ENCODE measurements at regions not wholly inside any gene's neighbourhood (a gene's known extent, or its start where the extent isn't known, plus 50 kb on each side); places are given as distances from the start of the nearest gene placed in this dataset.
A peak's percentile ranks its signal among the peaks of the same experiment; 100 is the strongest.

DNA sequence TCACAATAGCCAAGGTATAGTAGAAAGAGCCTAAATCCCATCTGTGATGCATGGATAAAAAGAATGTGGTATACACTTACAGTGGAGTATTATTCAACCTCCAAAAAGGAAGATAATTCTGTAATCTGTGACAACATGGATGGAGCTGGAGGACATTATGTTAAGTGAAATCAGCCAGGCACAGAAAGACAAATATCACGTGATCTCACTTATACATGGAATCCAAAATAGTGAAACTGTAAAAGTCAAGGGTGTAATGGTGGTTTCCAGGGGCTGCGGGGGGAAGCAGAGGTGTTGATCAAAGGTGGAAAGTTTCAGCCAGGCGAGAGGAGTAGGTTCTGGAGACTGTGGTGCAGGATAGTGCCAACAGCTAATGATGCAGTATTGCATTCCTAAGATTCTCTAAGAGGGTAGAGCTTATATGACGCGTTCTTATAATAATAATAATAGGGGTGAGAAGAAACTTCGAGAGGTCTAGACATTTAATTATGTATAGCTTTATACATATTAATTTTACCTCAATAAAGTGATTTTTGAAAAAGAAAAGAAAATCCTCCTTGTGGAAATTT, 246.1 kb downstream of the FOXA2 start:
- Histone ChIP-seq H3K27ac (ENCODE audit: low read depth, low read length) (no peak overlapping the region), H3K27me3 (ENCODE audit: control insufficient read depth, insufficient read depth, low read length) (peaks cover 4% of the 10 kb centered on the region), H3K36me3 (ENCODE audit: control insufficient read depth, insufficient read depth, low read length) (no peaks in the 10 kb centered on the region), H3K4me1 (ENCODE audit: control insufficient read depth, insufficient read depth, low read length) (no peaks in the 10 kb centered on the region), H3K9me3 (ENCODE audit: control insufficient read depth, insufficient read depth, low read length) (no peaks in the 10 kb centered on the region), H3K4me3 (ENCODE audit: low read depth, low read length) (no peak overlapping the region)
- DNase-seq (ENCODE audit: low read depth in 4 of 6, low spot score in 6 of 6): no peak
- WGBS (ENCODE audit: insufficient coverage): 13% methylated on average over 2 of the region's 6 CpGs

DNA sequence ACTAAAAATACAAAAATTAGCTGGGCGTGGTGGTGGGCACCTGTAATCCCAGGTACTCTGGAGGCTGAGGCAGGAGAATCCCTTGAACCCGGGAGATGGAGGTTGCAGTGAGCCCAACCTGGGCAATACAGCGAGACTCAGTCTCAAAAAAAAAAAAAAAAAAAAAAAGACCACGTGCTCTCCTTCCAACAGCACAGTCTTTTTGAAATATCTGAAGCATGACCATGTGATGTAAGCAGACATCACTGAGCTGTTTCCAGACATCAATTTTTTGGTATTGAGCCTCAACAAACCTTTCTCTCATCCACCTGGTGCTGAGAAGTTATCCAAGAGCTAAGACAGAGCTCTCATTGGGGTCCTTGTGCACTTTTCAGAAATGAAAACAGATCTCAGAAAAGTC, 249.2 kb downstream of the FOXA2 start:
- Histone ChIP-seq H3K36me3 (ENCODE audit: control insufficient read depth, insufficient read depth, low read length) (no peaks in the 10 kb centered on the region), H3K4me3 (ENCODE audit: low read depth, low read length) (no peak overlapping the region), H3K4me1 (ENCODE audit: control insufficient read depth, insufficient read depth, low read length) (no peaks in the 10 kb centered on the region), H3K9me3 (ENCODE audit: control insufficient read depth, insufficient read depth, low read length) (no peaks in the 10 kb centered on the region), H3K27me3 (ENCODE audit: control insufficient read depth, insufficient read depth, low read length) (peaks cover 4% of the 10 kb centered on the region), H3K27ac (ENCODE audit: low read depth, low read length) (no peak overlapping the region)
- no CpG with 5 or more reads among the region's 4 CpGs for WGBS (ENCODE audit: insufficient coverage)
- DNase-seq (ENCODE audit: low read depth in 4 of 6, low spot score in 6 of 6): no peak

DNA sequence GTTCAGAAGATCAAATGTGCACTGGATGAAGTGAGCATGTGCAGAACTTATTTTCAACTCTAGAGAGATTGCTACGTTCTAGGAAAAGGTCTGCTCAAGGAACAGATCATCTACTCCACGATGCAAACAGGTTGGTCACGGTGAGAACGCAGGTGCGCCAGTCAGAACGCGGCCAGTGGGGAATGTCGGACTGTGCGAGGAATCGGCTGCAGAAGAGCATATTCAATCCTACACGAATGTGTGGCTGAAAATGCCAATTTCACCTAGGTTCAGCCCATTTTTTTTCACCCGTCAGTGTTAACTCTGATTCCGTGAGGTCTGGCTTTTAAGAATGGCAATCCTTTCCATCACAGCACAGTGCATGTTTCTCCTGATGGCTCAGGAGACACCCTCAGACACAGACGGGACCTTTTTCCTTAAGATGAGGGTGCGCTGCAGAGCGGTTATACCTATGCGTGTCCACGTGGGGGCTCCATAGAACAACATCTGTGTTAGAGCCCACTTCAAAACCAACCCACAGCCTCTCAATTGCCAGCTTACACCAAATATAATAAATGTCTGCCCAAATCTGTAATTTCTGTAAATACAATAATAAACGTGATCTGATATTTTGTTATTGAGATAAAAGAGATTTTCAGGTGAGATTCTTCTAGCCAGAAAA, 250.4 kb downstream of the FOXA2 start:
- Histone ChIP-seq H3K4me3 (ENCODE audit: low read depth, low read length) (no peak overlapping the region), H3K4me1 (ENCODE audit: control insufficient read depth, insufficient read depth, low read length) (no peaks in the 10 kb centered on the region), H3K36me3 (ENCODE audit: control insufficient read depth, insufficient read depth, low read length) (no peaks in the 10 kb centered on the region), H3K27ac (ENCODE audit: low read depth, low read length) (no peak overlapping the region), H3K27me3 (ENCODE audit: control insufficient read depth, insufficient read depth, low read length) (peaks cover 4% of the 10 kb centered on the region), H3K9me3 (ENCODE audit: control insufficient read depth, insufficient read depth, low read length) (no peaks in the 10 kb centered on the region)
- peak in 5 of 6 donors; percentile 26 to 88 (median 35) for DNase-seq (ENCODE audit: low read depth in 4 of 6, low spot score in 6 of 6)
- 43% methylated on average over 18 of the region's 19 CpGs for WGBS (ENCODE audit: insufficient coverage)

DNA sequence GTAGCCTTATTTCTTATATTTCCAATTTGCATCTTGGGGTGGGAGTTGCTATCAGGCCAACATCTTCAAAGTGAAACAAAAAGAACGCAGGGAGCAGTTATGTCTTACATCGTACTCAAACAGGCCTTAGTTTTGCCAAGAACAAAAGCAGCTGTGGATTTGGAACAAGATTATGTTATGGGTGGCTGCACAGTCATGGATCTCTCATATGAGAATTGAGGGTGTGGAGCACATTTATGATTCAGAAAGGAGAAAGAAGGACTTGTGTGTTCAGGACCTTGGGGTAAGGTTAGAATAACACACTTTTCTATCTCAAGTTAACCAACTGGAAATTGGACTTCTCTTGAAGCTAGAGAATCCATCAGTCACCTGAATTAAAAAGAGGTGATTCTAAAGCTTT, 259.9 kb downstream of the FOXA2 start:
- H3K9me3 ChIP-seq (ENCODE audit: control insufficient read depth, insufficient read depth, low read length): no peaks in the 10 kb centered on the region
- no peak overlapping the region for H3K27ac ChIP-seq (ENCODE audit: low read depth, low read length)
- H3K36me3 ChIP-seq (ENCODE audit: control insufficient read depth, insufficient read depth, low read length): no peaks in the 10 kb centered on the region
- H3K4me3 ChIP-seq (ENCODE audit: low read depth, low read length): no peak overlapping the region
- WGBS (ENCODE audit: insufficient coverage): 88% methylated on average over 2 of the region's 2 CpGs
- H3K27me3 ChIP-seq (ENCODE audit: control insufficient read depth, insufficient read depth, low read length): no peaks in the 10 kb centered on the region
- no peak for DNase-seq (ENCODE audit: low read depth in 4 of 6, low spot score in 6 of 6)
- no peaks in the 10 kb centered on the region for H3K4me1 ChIP-seq (ENCODE audit: control insufficient read depth, insufficient read depth, low read length)

DNA sequence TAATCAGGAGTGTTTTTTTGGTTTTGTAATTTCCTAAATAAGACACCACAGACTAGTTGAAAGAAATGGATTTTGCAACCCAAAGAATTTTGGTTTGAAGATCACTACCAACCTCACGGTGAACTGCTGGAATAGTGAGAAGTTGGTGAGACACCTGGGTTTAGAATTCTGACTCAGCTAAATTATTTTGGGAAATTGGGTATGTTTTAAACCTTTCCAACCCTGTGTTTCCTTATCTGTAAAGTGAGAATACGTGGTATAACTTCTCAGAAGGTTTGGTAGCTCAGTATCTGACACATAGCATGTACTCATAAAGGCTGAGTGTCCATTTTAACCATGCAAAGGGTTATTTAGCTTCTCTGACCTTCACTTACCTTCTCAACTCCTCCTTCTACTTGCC, 261.9 kb downstream of the FOXA2 start:
- Histone ChIP-seq H3K4me3 (ENCODE audit: low read depth, low read length) (no peak overlapping the region), H3K36me3 (ENCODE audit: control insufficient read depth, insufficient read depth, low read length) (no peaks in the 10 kb centered on the region), H3K4me1 (ENCODE audit: control insufficient read depth, insufficient read depth, low read length) (no peaks in the 10 kb centered on the region), H3K27ac (ENCODE audit: low read depth, low read length) (no peak overlapping the region), H3K27me3 (ENCODE audit: control insufficient read depth, insufficient read depth, low read length) (no peaks in the 10 kb centered on the region), H3K9me3 (ENCODE audit: control insufficient read depth, insufficient read depth, low read length) (no peaks in the 10 kb centered on the region)
- DNase-seq (ENCODE audit: low read depth in 4 of 6, low spot score in 6 of 6): no peak
- WGBS (ENCODE audit: insufficient coverage): no CpG with 5 or more reads among the region's 2 CpGs

DNA sequence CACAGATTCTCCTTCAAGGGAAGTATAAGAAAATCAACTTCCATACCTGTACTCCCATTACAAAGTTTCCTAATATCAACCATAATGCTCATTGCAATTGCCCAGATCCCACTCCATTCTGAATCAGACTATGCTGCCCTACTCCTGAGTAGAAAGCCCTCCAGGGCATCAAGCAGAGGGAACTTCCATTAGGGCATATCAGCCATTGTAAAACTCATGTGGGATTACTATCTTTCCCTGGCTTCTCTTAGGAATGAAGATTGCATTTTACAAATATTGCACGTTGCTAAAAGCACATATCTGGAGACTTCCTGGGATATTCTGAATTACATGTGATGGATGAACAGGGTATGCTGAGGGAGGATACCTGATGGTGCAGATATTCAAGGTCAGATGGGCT, 263.2 kb downstream of the FOXA2 start:
- no peak for DNase-seq (ENCODE audit: low read depth in 4 of 6, low spot score in 6 of 6)
- Histone ChIP-seq H3K9me3 (ENCODE audit: control insufficient read depth, insufficient read depth, low read length) (no peaks in the 10 kb centered on the region), H3K4me3 (ENCODE audit: low read depth, low read length) (no peak overlapping the region), H3K27me3 (ENCODE audit: control insufficient read depth, insufficient read depth, low read length) (no peaks in the 10 kb centered on the region), H3K4me1 (ENCODE audit: control insufficient read depth, insufficient read depth, low read length) (no peaks in the 10 kb centered on the region), H3K27ac (ENCODE audit: low read depth, low read length) (no peak overlapping the region), H3K36me3 (ENCODE audit: control insufficient read depth, insufficient read depth, low read length) (no peaks in the 10 kb centered on the region)
- no CpG with 5 or more reads among the region's 1 CpG for WGBS (ENCODE audit: insufficient coverage)

DNA sequence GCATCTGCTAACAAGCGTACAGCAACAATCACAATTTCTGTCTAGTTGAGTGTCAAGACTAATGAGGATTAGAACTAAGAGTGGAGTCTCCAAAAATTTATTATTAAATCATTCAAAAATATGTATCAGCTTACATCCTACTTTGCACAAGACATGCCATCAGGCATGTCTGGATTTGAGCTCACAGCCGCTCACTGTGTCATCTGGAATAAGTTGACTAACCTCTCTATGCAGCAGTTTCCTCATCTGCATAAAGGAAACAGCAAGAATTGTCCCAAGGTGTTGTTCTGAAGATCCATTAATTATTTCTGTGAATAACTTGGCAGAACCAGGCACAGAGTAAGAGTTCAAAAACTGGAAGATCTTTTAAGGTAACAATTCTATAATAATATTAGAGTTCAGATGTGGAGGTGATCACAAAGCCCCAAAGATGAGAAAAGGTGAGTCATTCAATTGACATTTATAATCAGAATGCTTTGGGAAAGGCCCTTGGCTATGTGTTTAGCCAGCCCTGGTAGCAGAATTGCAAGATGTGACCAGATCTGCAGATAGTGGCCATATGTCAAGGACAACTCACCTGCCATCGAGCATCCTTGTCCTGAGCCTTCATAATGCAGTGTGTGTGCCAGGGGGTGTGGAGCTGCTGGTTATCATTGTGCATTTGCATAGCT, 264.0 kb downstream of the FOXA2 start:
- WGBS (ENCODE audit: insufficient coverage): 100% methylated on average over 1 of the region's 3 CpGs
- Histone ChIP-seq H3K9me3 (ENCODE audit: control insufficient read depth, insufficient read depth, low read length) (no peaks in the 10 kb centered on the region), H3K4me3 (ENCODE audit: low read depth, low read length) (no peak overlapping the region), H3K27me3 (ENCODE audit: control insufficient read depth, insufficient read depth, low read length) (no peaks in the 10 kb centered on the region), H3K36me3 (ENCODE audit: control insufficient read depth, insufficient read depth, low read length) (no peaks in the 10 kb centered on the region), H3K4me1 (ENCODE audit: control insufficient read depth, insufficient read depth, low read length) (no peaks in the 10 kb centered on the region), H3K27ac (ENCODE audit: low read depth, low read length) (no peak overlapping the region)
- no peak for DNase-seq (ENCODE audit: low read depth in 4 of 6, low spot score in 6 of 6)

DNA sequence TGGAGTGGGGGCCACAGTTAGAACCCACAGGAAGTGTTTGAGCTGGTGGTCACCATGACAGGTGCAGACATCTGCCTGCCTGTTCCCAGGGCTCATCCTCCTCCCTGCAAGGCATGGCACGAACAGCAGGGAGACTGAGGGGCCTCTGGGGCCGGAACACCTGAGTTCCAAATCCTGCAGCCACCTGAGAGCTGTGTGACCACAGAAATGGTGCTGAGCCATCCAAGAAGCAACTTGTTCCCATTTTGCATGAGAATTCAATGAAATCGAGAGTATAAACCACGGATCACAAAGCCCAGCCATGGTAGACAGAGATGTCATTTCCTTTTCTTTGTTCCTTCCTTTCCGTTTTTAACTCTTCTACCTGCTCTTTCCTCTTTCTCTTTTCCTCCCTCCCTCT, 268.6 kb downstream of the FOXA2 start:
- Histone ChIP-seq H3K36me3 (ENCODE audit: control insufficient read depth, insufficient read depth, low read length) (no peaks in the 10 kb centered on the region), H3K27me3 (ENCODE audit: control insufficient read depth, insufficient read depth, low read length) (no peaks in the 10 kb centered on the region), H3K9me3 (ENCODE audit: control insufficient read depth, insufficient read depth, low read length) (no peaks in the 10 kb centered on the region), H3K4me1 (ENCODE audit: control insufficient read depth, insufficient read depth, low read length) (no peaks in the 10 kb centered on the region), H3K27ac (ENCODE audit: low read depth, low read length) (no peak overlapping the region), H3K4me3 (ENCODE audit: low read depth, low read length) (no peak overlapping the region)
- no peak for DNase-seq (ENCODE audit: low read depth in 4 of 6, low spot score in 6 of 6)
- WGBS (ENCODE audit: insufficient coverage): 83% methylated on average over 5 of the region's 5 CpGs

DNA sequence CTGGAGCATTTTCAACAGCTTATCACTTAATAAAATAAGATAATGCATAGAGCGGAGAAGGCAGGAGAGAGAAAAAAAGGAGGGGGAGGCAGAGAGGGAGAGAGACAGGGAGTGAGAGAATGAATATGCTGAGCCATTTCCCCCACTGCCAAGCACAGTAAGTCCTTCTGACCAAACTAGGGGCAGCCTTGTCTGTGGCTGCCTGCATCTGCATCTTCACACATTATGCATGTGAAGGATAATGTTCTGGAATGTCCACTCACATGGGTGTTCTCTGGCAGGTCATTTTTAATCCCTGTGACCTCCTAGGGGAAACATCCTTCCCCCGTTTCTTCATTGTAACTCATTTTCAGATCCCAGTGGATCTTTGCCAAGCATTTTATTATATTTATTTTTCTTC, 269.3 kb downstream of the FOXA2 start:
- H3K27ac ChIP-seq (ENCODE audit: low read depth, low read length): no peak overlapping the region
- H3K9me3 ChIP-seq (ENCODE audit: control insufficient read depth, insufficient read depth, low read length): no peaks in the 10 kb centered on the region
- no peaks in the 10 kb centered on the region for H3K27me3 ChIP-seq (ENCODE audit: control insufficient read depth, insufficient read depth, low read length)
- no peak for DNase-seq (ENCODE audit: low read depth in 4 of 6, low spot score in 6 of 6)
- H3K36me3 ChIP-seq (ENCODE audit: control insufficient read depth, insufficient read depth, low read length): no peaks in the 10 kb centered on the region
- no peaks in the 10 kb centered on the region for H3K4me1 ChIP-seq (ENCODE audit: control insufficient read depth, insufficient read depth, low read length)
- H3K4me3 ChIP-seq (ENCODE audit: low read depth, low read length): no peak overlapping the region
- no CpG with 5 or more reads among the region's 2 CpGs for WGBS (ENCODE audit: insufficient coverage)

Measured in spinal cord (tissue), 9 donors.